ENCODE measurements at regions not wholly inside any gene's neighbourhood (a gene's known extent, or its start where the extent isn't known, plus 50 kb on each side); places are given as distances from the start of the nearest gene placed in this dataset.

GRCh38 chr2:104413890-104414289 lies 440.0 kb upstream of the POU3F3 start:
- Histone ChIP-seq H3K4me1 (ENCODE audit: control insufficient read depth in 2 of 2, insufficient read depth in 2 of 2, low read length in 2 of 2) (no peaks in the 10 kb centered on the region), H3K36me3 (ENCODE audit: control insufficient read depth in 2 of 2, insufficient read depth in 2 of 2, low read length in 1 of 2) (no peaks in the 10 kb centered on the region), H3K4me3 (ENCODE audit: low read length in 2 of 2) (no peak overlapping the region), H3K27me3 (ENCODE audit: control insufficient read depth in 2 of 2, insufficient read depth in 1 of 2, low read length in 1 of 2) (peaks cover 0 to 2% of the 10 kb centered on the region in 2 donors), H3K27ac (ENCODE audit: low read depth in 1 of 2, low read length in 1 of 2) (no peak overlapping the region), H3K9me3 (ENCODE audit: control insufficient read depth in 2 of 2, insufficient read depth in 1 of 2, low read length in 1 of 2) (no peaks in the 10 kb centered on the region)
- no peak for DNase-seq (ENCODE audit: low read depth in 6 of 9, low spot score in 9 of 9)
- 90% methylated on average over 8 of the region's 8 CpGs for WGBS

- Histone ChIP-seq H3K27me3 (ENCODE audit: control insufficient read depth in 2 of 2, insufficient read depth in 1 of 2, low read length in 1 of 2) (peaks cover 0 to 2% of the 10 kb centered on the region in 2 donors), H3K9me3 (ENCODE audit: control insufficient read depth in 2 of 2, insufficient read depth in 1 of 2, low read length in 1 of 2) (no peaks in the 10 kb centered on the region), H3K27ac (ENCODE audit: low read depth in 1 of 2, low read length in 1 of 2) (no peak overlapping the region), H3K4me3 (ENCODE audit: low read length in 2 of 2) (no peak overlapping the region), H3K4me1 (ENCODE audit: control insufficient read depth in 2 of 2, insufficient read depth in 2 of 2, low read length in 2 of 2) (no peaks in the 10 kb centered on the region), H3K36me3 (ENCODE audit: control insufficient read depth in 2 of 2, insufficient read depth in 2 of 2, low read length in 1 of 2) (no peaks in the 10 kb centered on the region)
- 73% methylated on average over 6 of the region's 6 CpGs for WGBS
- no peak for DNase-seq (ENCODE audit: low read depth in 6 of 9, low spot score in 9 of 9)
Measured at GRCh38 chr2:104415284-104415683, 438.6 kb upstream of the POU3F3 start.

- no peaks in the 10 kb centered on the region for H3K36me3 ChIP-seq (ENCODE audit: control insufficient read depth in 2 of 2, insufficient read depth in 2 of 2, low read length in 1 of 2)
- H3K27ac ChIP-seq (ENCODE audit: low read depth in 1 of 2, low read length in 1 of 2), result no peak overlapping the region
- DNase-seq (ENCODE audit: low read depth in 6 of 9, low spot score in 9 of 9), result no peak
- no peaks in the 10 kb centered on the region for H3K9me3 ChIP-seq (ENCODE audit: control insufficient read depth in 2 of 2, insufficient read depth in 1 of 2, low read length in 1 of 2)
- H3K27me3 ChIP-seq (ENCODE audit: control insufficient read depth in 2 of 2, insufficient read depth in 1 of 2, low read length in 1 of 2), result peaks cover 0 to 2% of the 10 kb centered on the region in 2 donors
- WGBS, result 90% methylated on average over 18 of the region's 18 CpGs
- H3K4me3 ChIP-seq (ENCODE audit: low read length in 2 of 2), result no peak overlapping the region
- no peaks in the 10 kb centered on the region for H3K4me1 ChIP-seq (ENCODE audit: control insufficient read depth in 2 of 2, insufficient read depth in 2 of 2, low read length in 2 of 2)
Measured at GRCh38 chr2:104416339-104417000, 437.4 kb upstream of the POU3F3 start.

GRCh38 chr2:104420420-104420819 lies 433.5 kb upstream of the POU3F3 start:
- Histone ChIP-seq H3K36me3 (ENCODE audit: control insufficient read depth in 2 of 2, insufficient read depth in 2 of 2, low read length in 1 of 2) (no peaks in the 10 kb centered on the region), H3K4me3 (ENCODE audit: low read length in 2 of 2) (no peak overlapping the region), H3K4me1 (ENCODE audit: control insufficient read depth in 2 of 2, insufficient read depth in 2 of 2, low read length in 2 of 2) (no peaks in the 10 kb centered on the region), H3K27me3 (ENCODE audit: control insufficient read depth in 2 of 2, insufficient read depth in 1 of 2, low read length in 1 of 2) (peaks cover 0 to under 1% of the 10 kb centered on the region in 2 donors), H3K9me3 (ENCODE audit: control insufficient read depth in 2 of 2, insufficient read depth in 1 of 2, low read length in 1 of 2) (no peaks in the 10 kb centered on the region), H3K27ac (ENCODE audit: low read depth in 1 of 2, low read length in 1 of 2) (no peak overlapping the region)
- no peak for DNase-seq (ENCODE audit: low read depth in 6 of 9, low spot score in 9 of 9)
- 97% methylated on average over 2 of the region's 2 CpGs for WGBS

GRCh38 chr2:104420953-104421352 lies 433.0 kb upstream of the POU3F3 start:
- Histone ChIP-seq H3K36me3 (ENCODE audit: control insufficient read depth in 2 of 2, insufficient read depth in 2 of 2, low read length in 1 of 2) (no peaks in the 10 kb centered on the region), H3K27ac (ENCODE audit: low read depth in 1 of 2, low read length in 1 of 2) (no peak overlapping the region), H3K9me3 (ENCODE audit: control insufficient read depth in 2 of 2, insufficient read depth in 1 of 2, low read length in 1 of 2) (no peaks in the 10 kb centered on the region), H3K4me1 (ENCODE audit: control insufficient read depth in 2 of 2, insufficient read depth in 2 of 2, low read length in 2 of 2) (no peaks in the 10 kb centered on the region), H3K4me3 (ENCODE audit: low read length in 2 of 2) (no peak overlapping the region), H3K27me3 (ENCODE audit: control insufficient read depth in 2 of 2, insufficient read depth in 1 of 2, low read length in 1 of 2) (no peaks in the 10 kb centered on the region)
- DNase-seq (ENCODE audit: low read depth in 6 of 9, low spot score in 9 of 9), result no peak
- WGBS, result 96% methylated on average over 3 of the region's 3 CpGs

GRCh38 chr2:104425850-104426595 lies 427.9 kb upstream of the POU3F3 start:
- 86% methylated on average over 3 of the region's 3 CpGs for WGBS
- Histone ChIP-seq H3K27ac (ENCODE audit: low read depth in 1 of 2, low read length in 1 of 2) (no peak overlapping the region), H3K27me3 (ENCODE audit: control insufficient read depth in 2 of 2, insufficient read depth in 1 of 2, low read length in 1 of 2) (no peaks in the 10 kb centered on the region), H3K9me3 (ENCODE audit: control insufficient read depth in 2 of 2, insufficient read depth in 1 of 2, low read length in 1 of 2) (no peaks in the 10 kb centered on the region), H3K36me3 (ENCODE audit: control insufficient read depth in 2 of 2, insufficient read depth in 2 of 2, low read length in 1 of 2) (no peaks in the 10 kb centered on the region), H3K4me3 (ENCODE audit: low read length in 2 of 2) (no peak overlapping the region), H3K4me1 (ENCODE audit: control insufficient read depth in 2 of 2, insufficient read depth in 2 of 2, low read length in 2 of 2) (no peaks in the 10 kb centered on the region)
- DNase-seq (ENCODE audit: low read depth in 6 of 9, low spot score in 9 of 9), result no peak

- Histone ChIP-seq H3K27ac (ENCODE audit: low read depth in 1 of 2, low read length in 1 of 2) (no peak overlapping the region), H3K27me3 (ENCODE audit: control insufficient read depth in 2 of 2, insufficient read depth in 1 of 2, low read length in 1 of 2) (no peaks in the 10 kb centered on the region), H3K4me3 (ENCODE audit: low read length in 2 of 2) (no peak overlapping the region), H3K4me1 (ENCODE audit: control insufficient read depth in 2 of 2, insufficient read depth in 2 of 2, low read length in 2 of 2) (no peaks in the 10 kb centered on the region), H3K36me3 (ENCODE audit: control insufficient read depth in 2 of 2, insufficient read depth in 2 of 2, low read length in 1 of 2) (no peaks in the 10 kb centered on the region), H3K9me3 (ENCODE audit: control insufficient read depth in 2 of 2, insufficient read depth in 1 of 2, low read length in 1 of 2) (no peaks in the 10 kb centered on the region)
- no peak for DNase-seq (ENCODE audit: low read depth in 6 of 9, low spot score in 9 of 9)
- 62% methylated on average over 1 of the region's 1 CpG for WGBS
Measured at GRCh38 chr2:104428155-104428554, 425.8 kb upstream of the POU3F3 start.

- H3K9me3 ChIP-seq (ENCODE audit: control insufficient read depth in 2 of 2, insufficient read depth in 1 of 2, low read length in 1 of 2), result no peaks in the 10 kb centered on the region
- no peak for DNase-seq (ENCODE audit: low read depth in 6 of 9, low spot score in 9 of 9)
- WGBS, result 96% methylated on average over 8 of the region's 8 CpGs
- H3K4me1 ChIP-seq (ENCODE audit: control insufficient read depth in 2 of 2, insufficient read depth in 2 of 2, low read length in 2 of 2), result no peaks in the 10 kb centered on the region
- no peaks in the 10 kb centered on the region for H3K36me3 ChIP-seq (ENCODE audit: control insufficient read depth in 2 of 2, insufficient read depth in 2 of 2, low read length in 1 of 2)
- H3K27me3 ChIP-seq (ENCODE audit: control insufficient read depth in 2 of 2, insufficient read depth in 1 of 2, low read length in 1 of 2), result no peaks in the 10 kb centered on the region
- no peak overlapping the region for H3K4me3 ChIP-seq (ENCODE audit: low read length in 2 of 2)
- no peak overlapping the region for H3K27ac ChIP-seq (ENCODE audit: low read depth in 1 of 2, low read length in 1 of 2)
Measured at GRCh38 chr2:104429639-104430358, 424.1 kb upstream of the POU3F3 start.

- no peaks in the 10 kb centered on the region for H3K27me3 ChIP-seq (ENCODE audit: control insufficient read depth in 2 of 2, insufficient read depth in 1 of 2, low read length in 1 of 2)
- no peaks in the 10 kb centered on the region for H3K9me3 ChIP-seq (ENCODE audit: control insufficient read depth in 2 of 2, insufficient read depth in 1 of 2, low read length in 1 of 2)
- DNase-seq (ENCODE audit: low read depth in 6 of 9, low spot score in 9 of 9), result no peak
- no peaks in the 10 kb centered on the region for H3K36me3 ChIP-seq (ENCODE audit: control insufficient read depth in 2 of 2, insufficient read depth in 2 of 2, low read length in 1 of 2)
- no peaks in the 10 kb centered on the region for H3K4me1 ChIP-seq (ENCODE audit: control insufficient read depth in 2 of 2, insufficient read depth in 2 of 2, low read length in 2 of 2)
- WGBS, result 95% methylated on average over 10 of the region's 10 CpGs
- H3K4me3 ChIP-seq (ENCODE audit: low read length in 2 of 2), result no peak overlapping the region
- H3K27ac ChIP-seq (ENCODE audit: low read depth in 1 of 2, low read length in 1 of 2), result no peak overlapping the region
Measured at GRCh38 chr2:104430359-104430740, 423.6 kb upstream of the POU3F3 start.
